ENCODE measurements at regions not wholly inside any gene's neighbourhood (a gene's known extent, or its start where the extent isn't known, plus 50 kb on each side); places are given as distances from the start of the nearest gene placed in this dataset.

DNA sequence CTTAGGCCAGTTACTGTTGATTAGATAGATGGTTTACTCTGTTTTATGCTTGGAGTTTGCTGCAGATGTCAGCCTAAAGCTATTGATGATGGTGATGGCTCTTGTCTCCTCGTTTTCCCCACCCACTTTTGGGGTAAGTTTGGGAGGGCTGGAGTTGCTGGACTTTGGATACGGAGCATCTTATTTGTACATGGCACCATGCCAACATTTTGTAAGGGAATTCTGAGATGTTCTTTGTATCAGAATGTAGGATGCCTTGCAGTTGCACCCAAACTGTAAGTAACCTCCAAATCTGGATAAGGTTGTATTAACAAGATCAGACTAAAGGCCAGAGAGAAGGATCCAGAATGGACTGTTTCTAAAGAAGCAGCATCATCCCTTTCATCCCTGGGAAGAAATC is 551.9 kb upstream of the ZFHX3 start:
- no peaks in the 10 kb centered on the region for H3K9me3 ChIP-seq
- H3K4me1 ChIP-seq (ENCODE audit: control insufficient read depth in 1 of 2, insufficient read depth in 1 of 2, low read depth in 1 of 2, low read length in 1 of 2) = no peaks in the 10 kb centered on the region
- TF ChIP-seq, protein P1, sequence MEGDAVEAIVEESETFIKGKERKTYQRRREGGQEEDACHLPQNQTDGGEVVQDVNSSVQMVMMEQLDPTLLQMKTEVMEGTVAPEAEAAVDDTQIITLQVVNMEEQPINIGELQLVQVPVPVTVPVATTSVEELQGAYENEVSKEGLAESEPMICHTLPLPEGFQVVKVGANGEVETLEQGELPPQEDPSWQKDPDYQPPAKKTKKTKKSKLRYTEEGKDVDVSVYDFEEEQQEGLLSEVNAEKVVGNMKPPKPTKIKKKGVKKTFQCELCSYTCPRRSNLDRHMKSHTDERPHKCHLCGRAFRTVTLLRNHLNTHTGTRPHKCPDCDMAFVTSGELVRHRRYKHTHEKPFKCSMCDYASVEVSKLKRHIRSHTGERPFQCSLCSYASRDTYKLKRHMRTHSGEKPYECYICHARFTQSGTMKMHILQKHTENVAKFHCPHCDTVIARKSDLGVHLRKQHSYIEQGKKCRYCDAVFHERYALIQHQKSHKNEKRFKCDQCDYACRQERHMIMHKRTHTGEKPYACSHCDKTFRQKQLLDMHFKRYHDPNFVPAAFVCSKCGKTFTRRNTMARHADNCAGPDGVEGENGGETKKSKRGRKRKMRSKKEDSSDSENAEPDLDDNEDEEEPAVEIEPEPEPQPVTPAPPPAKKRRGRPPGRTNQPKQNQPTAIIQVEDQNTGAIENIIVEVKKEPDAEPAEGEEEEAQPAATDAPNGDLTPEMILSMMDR (IDR thresholded peaks at IDR 0.05) = no peak
- no peak overlapping the region for H3K4me3 ChIP-seq (ENCODE audit: low read depth in 1 of 2, low read length in 1 of 2)
- no peaks in the 10 kb centered on the region for H3K27me3 ChIP-seq
- H3K36me3 ChIP-seq = no peaks in the 10 kb centered on the region
- no peak overlapping the region for H3K27ac ChIP-seq

DNA sequence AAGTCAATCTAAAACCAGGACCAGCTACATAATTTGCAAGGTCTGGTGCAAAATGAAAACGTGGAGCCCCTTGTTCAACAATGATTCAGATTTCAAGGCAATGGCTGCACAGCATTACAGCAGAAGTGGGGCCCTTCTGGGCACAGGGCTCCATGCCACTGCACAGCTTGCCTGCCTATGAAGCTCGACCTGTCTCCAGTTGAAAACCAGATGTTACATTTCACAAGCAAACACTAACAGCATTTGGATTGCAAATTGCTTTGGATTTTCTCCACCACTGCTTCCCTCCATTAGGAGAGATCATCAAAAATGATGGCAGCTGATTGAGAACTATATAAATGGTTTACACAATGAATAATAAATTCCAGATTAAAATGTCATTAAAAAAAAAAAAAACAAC is 551.4 kb upstream of the ZFHX3 start:
- Histone ChIP-seq H3K27me3 (no peaks in the 10 kb centered on the region), H3K36me3 (no peaks in the 10 kb centered on the region), H3K9me3 (no peaks in the 10 kb centered on the region), H3K4me1 (ENCODE audit: control insufficient read depth in 1 of 2, insufficient read depth in 1 of 2, low read depth in 1 of 2, low read length in 1 of 2) (no peaks in the 10 kb centered on the region), H3K4me3 (ENCODE audit: low read depth in 1 of 2, low read length in 1 of 2) (no peak overlapping the region), H3K27ac (no peak overlapping the region)
- TF ChIP-seq, protein P1 (IDR thresholded peaks at IDR 0.05) = no peak

GRCh38 chr16:73584157-73584556 is 536.2 kb upstream of the ZFHX3 start:
- Histone ChIP-seq H3K4me1 (ENCODE audit: control insufficient read depth in 1 of 2, insufficient read depth in 1 of 2, low read depth in 1 of 2, low read length in 1 of 2) (no peaks in the 10 kb centered on the region), H3K4me3 (ENCODE audit: low read depth in 1 of 2, low read length in 1 of 2) (no peak overlapping the region), H3K9me3 (no peaks in the 10 kb centered on the region), H3K27ac (no peak overlapping the region), H3K36me3 (no peaks in the 10 kb centered on the region), H3K27me3 (no peaks in the 10 kb centered on the region)
- TF ChIP-seq, protein P1 (IDR thresholded peaks at IDR 0.05) = no peak

DNA sequence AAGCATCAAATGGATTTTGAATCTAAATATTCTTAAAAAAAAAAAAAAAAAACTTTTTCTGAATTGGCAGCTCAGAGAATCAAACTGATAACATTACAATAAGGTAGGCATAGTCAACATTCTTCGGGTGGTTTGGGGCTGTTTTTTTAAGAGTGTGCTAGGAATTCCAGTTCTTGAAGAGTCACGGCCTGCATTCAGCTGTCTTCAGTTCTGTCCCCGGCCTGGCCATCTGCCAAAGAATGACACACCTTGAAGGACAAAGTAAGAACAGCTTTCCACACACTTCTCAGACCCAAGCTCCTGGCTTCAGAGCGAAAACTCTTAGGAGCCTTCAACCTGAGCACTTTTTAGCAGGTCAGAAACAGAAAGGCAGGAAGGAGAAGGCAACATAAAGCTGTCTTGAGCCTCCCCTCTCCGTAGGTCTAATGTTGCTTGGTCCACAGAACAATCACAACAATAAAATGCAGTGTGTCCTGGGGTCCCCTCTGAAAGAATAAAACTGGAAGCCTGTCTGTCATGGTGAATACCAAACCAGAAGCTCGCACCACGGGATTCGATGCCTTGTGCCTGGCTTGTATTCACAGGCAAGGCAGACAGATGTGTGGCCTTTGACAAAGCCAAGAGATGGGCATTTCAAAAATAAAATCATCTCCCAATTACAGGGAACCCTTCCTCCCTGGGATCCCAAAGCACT is 524.4 kb upstream of the ZFHX3 start:
- no peaks in the 10 kb centered on the region for H3K9me3 ChIP-seq
- no peaks in the 10 kb centered on the region for H3K27me3 ChIP-seq
- H3K36me3 ChIP-seq = no peaks in the 10 kb centered on the region
- TF ChIP-seq, protein P1 (IDR thresholded peaks at IDR 0.05) = no peak
- H3K4me3 ChIP-seq (ENCODE audit: low read depth in 1 of 2, low read length in 1 of 2) = no peak overlapping the region
- H3K4me1 ChIP-seq (ENCODE audit: control insufficient read depth in 1 of 2, insufficient read depth in 1 of 2, low read depth in 1 of 2, low read length in 1 of 2) = no peaks in the 10 kb centered on the region
- H3K27ac ChIP-seq = no peak overlapping the region

- TF ChIP-seq, protein P1 (IDR thresholded peaks at IDR 0.05) = no peak
- Histone ChIP-seq H3K4me1 (ENCODE audit: control insufficient read depth in 1 of 2, insufficient read depth in 1 of 2, low read depth in 1 of 2, low read length in 1 of 2) (no peaks in the 10 kb centered on the region), H3K27me3 (no peaks in the 10 kb centered on the region), H3K27ac (no peak overlapping the region), H3K36me3 (no peaks in the 10 kb centered on the region), H3K9me3 (no peaks in the 10 kb centered on the region), H3K4me3 (ENCODE audit: low read depth in 1 of 2, low read length in 1 of 2) (no peak overlapping the region)
Measured at GRCh38 chr16:73569266-73569980, 521.5 kb upstream of the ZFHX3 start.

All from neutrophil (primary cell).